ENCODE measurements at regions not wholly inside any gene's neighbourhood (a gene's known extent, or its start where the extent isn't known, plus 50 kb on each side); places are given as distances from the start of the nearest gene placed in this dataset.

GRCh38 chr10:111551001-111551400 lies 474.2 kb downstream of the ADRA2A start:
- Histone ChIP-seq H3K36me3 (no peaks in the 10 kb centered on the region), H3K4me3 (no peak overlapping the region), H3K27ac (no peak overlapping the region), H3K4me1 (no peaks in the 10 kb centered on the region), H3K9me3 (no peaks in the 10 kb centered on the region), H3K27me3 (no peaks in the 10 kb centered on the region)
- TF ChIP-seq POLR2A (IDR thresholded peaks at IDR 0.05) (no peak), EP300 (IDR thresholded peaks at IDR 0.05) (no peak), POLR2AphosphoS5 (IDR thresholded peaks at IDR 0.05) (no peak)
- TF ChIP-seq, protein P1, sequence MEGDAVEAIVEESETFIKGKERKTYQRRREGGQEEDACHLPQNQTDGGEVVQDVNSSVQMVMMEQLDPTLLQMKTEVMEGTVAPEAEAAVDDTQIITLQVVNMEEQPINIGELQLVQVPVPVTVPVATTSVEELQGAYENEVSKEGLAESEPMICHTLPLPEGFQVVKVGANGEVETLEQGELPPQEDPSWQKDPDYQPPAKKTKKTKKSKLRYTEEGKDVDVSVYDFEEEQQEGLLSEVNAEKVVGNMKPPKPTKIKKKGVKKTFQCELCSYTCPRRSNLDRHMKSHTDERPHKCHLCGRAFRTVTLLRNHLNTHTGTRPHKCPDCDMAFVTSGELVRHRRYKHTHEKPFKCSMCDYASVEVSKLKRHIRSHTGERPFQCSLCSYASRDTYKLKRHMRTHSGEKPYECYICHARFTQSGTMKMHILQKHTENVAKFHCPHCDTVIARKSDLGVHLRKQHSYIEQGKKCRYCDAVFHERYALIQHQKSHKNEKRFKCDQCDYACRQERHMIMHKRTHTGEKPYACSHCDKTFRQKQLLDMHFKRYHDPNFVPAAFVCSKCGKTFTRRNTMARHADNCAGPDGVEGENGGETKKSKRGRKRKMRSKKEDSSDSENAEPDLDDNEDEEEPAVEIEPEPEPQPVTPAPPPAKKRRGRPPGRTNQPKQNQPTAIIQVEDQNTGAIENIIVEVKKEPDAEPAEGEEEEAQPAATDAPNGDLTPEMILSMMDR (IDR thresholded peaks at IDR 0.05) = no peak
- no peak for ATAC-seq (ENCODE audit: low FRiP score in 2 of 2)
- whole genome bisulfite sequencing, 2 donors = 76 to 86% methylated on average over 5 of the region's 5 CpGs
- DNase-seq = no peak

DNA sequence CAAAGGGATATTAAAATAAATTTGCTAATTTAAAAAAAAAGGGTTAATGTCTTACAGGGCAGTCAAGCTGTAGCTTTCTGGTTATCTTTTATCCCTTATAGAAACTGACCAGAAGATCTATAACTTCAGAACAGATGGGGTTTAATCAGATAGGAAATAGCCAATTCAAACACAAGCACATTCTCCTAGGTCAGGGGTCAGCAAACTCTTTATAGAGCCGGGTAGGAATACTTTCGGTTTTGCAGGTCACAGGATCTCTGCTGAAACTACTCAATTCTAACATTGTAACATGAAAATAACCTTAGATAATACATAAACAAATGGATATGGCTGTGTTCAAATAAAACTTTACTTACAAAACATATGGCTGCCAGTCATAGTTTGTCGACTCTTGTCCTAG lies 479.8 kb downstream of the ADRA2A start:
- Histone ChIP-seq H3K4me3 (no peak overlapping the region), H3K27ac (no peak overlapping the region), H3K4me1 (no peaks in the 10 kb centered on the region), H3K27me3 (no peaks in the 10 kb centered on the region), H3K36me3 (no peaks in the 10 kb centered on the region), H3K9me3 (no peaks in the 10 kb centered on the region)
- 63 to 65% methylated on average over 3 of the region's 3 CpGs for WGBS, 2 donors
- no peak for TF ChIP-seq POLR2A (IDR thresholded peaks at IDR 0.05)
- TF ChIP-seq EP300 (IDR thresholded peaks at IDR 0.05) = no peak
- TF ChIP-seq, protein P1 (IDR thresholded peaks at IDR 0.05) = no peak
- no peak for TF ChIP-seq POLR2AphosphoS5 (IDR thresholded peaks at IDR 0.05)
- DNase-seq (no peak), ATAC-seq (ENCODE audit: low FRiP score in 2 of 2) (no peak)

- ATAC-seq (ENCODE audit: low FRiP score in 2 of 2) = no peak
Measured at GRCh38 chr10:111558211-111558610, 481.4 kb downstream of the ADRA2A start.

GRCh38 chr10:111560027-111560426 lies 483.2 kb downstream of the ADRA2A start:
- Histone ChIP-seq H3K36me3 (no peaks in the 10 kb centered on the region), H3K4me3 (no peak overlapping the region), H3K4me1 (no peaks in the 10 kb centered on the region), H3K9me3 (no peaks in the 10 kb centered on the region), H3K27me3 (no peaks in the 10 kb centered on the region), H3K27ac (no peak overlapping the region)
- WGBS, 2 donors = 57 to 60% methylated on average over 4 of the region's 4 CpGs
- no peak for TF ChIP-seq EP300 (IDR thresholded peaks at IDR 0.05)
- TF ChIP-seq POLR2A (IDR thresholded peaks at IDR 0.05) = no peak
- no peak for TF ChIP-seq POLR2AphosphoS5 (IDR thresholded peaks at IDR 0.05)
- TF ChIP-seq, protein P1 (IDR thresholded peaks at IDR 0.05) = no peak
- DNase-seq (no peak), ATAC-seq (ENCODE audit: low FRiP score in 2 of 2) (no peak)

More at GRCh38 chr10:111558211-111558610, 481.4 kb downstream of the ADRA2A start:
- WGBS, 2 donors = 74 to 90% methylated on average over 4 of the region's 4 CpGs
- H3K9me3 ChIP-seq = no peaks in the 10 kb centered on the region
- TF ChIP-seq POLR2A (IDR thresholded peaks at IDR 0.05) = no peak
- TF ChIP-seq, protein P1 (IDR thresholded peaks at IDR 0.05) = no peak
- no peak for TF ChIP-seq POLR2AphosphoS5 (IDR thresholded peaks at IDR 0.05)
- TF ChIP-seq EP300 (IDR thresholded peaks at IDR 0.05) = no peak
- no peaks in the 10 kb centered on the region for H3K27me3 ChIP-seq
- no peaks in the 10 kb centered on the region for H3K36me3 ChIP-seq
- no peaks in the 10 kb centered on the region for H3K4me1 ChIP-seq
- no peak overlapping the region for H3K4me3 ChIP-seq
- DNase-seq = no peak
- no peak overlapping the region for H3K27ac ChIP-seq

DNA sequence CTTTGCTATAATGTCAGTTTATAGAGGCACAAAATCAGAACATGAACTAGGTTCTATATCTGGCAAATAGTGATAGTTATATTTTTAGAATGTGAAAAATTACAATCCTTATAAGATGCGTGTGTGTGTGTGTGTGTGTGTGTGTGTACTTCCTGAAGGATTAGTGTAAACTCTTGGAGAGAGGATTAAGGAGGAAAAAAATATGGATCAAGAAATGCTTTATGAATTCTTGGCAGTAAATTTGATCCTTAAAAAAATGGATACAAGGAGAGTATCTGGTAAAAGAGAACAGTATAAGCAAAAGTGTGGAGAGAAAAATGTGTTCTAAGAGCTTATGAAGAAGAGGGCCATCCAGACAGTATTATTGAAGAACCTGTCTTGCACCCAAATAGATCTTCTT lies 484.3 kb downstream of the ADRA2A start:
- TF ChIP-seq POLR2A (IDR thresholded peaks at IDR 0.05) = no peak
- no peak for TF ChIP-seq EP300 (IDR thresholded peaks at IDR 0.05)
- TF ChIP-seq, protein P1 (IDR thresholded peaks at IDR 0.05) = no peak
- no peak for TF ChIP-seq POLR2AphosphoS5 (IDR thresholded peaks at IDR 0.05)
- ATAC-seq (ENCODE audit: low FRiP score in 2 of 2) = no peak

More for the DNA sequence above, 484.3 kb downstream of the ADRA2A start:
- 40 to 74% methylated on average over 1 of the region's 1 CpG for WGBS, 2 donors
- Histone ChIP-seq H3K27ac (no peak overlapping the region), H3K36me3 (no peaks in the 10 kb centered on the region), H3K4me1 (no peaks in the 10 kb centered on the region), H3K4me3 (no peak overlapping the region), H3K27me3 (no peaks in the 10 kb centered on the region), H3K9me3 (no peaks in the 10 kb centered on the region)
- DNase-seq = no peak

All from upper lobe of left lung (tissue), 6 donors.